HG02798 (cell line): ENCODE measurements at regions not wholly inside any gene's neighbourhood (a gene's known extent, or its start where the extent isn't known, plus 50 kb on each side); places are given as distances from the start of the nearest gene placed in this dataset.
"Not testable (repeated sequence)": the region's sequence is repeated elsewhere in the genome, so short reads cannot be mapped to it uniquely, and the experiment has no call there.

ENCODE experiments used
- ATAC-seq: cut with Tn5 transposase; IDR thresholded peaks from one replicate; pipeline ENCODE4 v1.9.1; 2021; ENCODE audit warnings: mild to moderate bottlenecking; ENCODE audit not compliant: unreplicated experiment, poor library complexity

DNA sequence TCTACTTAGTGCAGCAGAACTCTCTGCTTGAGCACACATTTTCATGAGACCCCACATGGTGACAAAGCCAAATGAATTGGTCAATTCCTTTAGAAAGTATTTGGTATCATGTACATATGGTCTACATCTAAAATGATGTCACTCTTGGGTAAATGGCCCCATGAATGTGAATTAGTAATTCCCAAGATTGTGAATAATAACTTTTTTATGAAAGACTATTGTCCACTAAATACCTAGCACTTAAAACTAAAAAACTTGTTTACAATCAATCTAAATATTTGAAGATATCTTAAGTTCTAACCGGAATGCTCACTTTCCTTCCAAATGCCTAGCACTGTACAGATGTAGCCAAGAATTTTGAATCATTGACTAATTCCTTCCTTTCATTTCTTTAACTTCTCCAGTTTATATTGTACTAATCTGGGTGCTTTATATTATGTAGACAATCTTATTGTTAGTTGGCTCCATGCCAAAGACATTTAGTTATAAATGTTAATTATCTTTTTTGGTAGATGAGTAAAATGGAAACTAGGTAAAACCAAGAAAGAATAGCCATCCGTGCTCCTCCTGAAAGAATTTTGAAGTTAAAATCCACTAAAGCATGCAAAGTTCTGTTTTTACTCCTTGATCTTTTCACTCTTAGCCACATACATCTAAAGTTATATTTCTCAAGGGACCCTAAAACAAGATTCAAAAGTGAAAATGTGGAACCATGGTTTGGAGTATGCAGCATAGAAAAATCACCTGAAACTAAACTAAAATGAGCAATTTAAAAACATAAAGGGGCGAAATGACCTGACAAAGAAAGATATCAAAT, 145.0 kb upstream of the ARHGAP20 start:
- no peak for ATAC-seq

DNA sequence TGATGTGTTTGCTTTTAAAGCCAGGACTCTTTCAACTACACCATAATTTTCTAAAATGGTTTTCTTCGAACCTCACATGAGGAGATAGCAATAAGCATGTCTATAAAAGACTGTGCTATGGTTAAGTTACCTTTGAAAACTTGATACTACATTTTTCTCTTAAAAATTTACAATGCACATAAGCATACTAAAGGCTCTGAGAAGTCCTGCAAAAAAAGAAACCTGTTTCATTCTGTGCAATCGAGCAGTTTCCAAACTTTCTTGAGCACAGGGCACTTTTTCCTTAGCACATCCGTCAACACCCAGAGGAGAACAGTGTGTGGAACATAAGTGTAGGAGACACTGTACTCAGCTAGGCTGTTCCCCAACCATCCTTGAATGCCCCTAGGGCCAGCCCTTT, 144.1 kb upstream of the ARHGAP20 start:
- ATAC-seq, result no peak

DNA sequence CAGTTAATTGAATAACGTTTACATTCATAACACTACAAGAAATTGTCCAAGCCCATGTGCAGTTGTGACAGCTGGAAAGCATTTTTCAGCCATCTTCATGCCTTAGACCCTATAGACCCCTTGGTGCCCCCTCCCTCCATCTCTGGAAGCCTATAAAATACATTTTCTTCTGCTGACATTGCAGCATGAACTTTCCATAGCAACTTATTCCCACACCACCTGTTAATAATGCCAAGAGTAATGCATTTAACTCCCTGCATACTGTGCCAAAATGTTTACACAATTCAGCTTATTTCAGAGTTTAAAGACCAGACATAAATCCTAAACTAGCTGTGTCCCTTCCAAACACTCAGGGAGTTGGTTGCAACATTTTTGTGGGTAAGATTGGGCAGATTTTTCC, 143.0 kb upstream of the ARHGAP20 start:
- ATAC-seq, result no peak

GRCh38 chr11:110852921-110853490, 140.8 kb upstream of the ARHGAP20 start:
- ATAC-seq, result no peak

DNA sequence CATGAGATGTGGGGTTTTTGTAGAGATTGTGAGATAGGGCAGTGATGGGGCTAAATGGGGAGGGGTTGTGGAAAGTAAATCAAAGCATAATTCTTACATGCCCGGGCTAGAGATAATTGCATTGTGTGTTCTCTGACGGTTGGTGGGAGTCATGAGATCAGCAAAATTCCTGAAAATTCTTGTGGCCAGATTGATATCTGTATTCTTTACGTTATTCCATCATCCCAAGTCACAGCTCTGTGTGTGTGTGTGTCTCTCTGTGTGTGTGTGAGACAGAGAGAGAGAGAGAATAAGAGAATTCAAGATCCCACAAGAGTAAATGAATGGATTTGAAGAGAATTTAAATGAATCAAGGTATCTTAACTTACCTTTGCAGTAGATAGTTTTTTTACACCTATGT, 138.6 kb upstream of the ARHGAP20 start:
- no peak for ATAC-seq

DNA sequence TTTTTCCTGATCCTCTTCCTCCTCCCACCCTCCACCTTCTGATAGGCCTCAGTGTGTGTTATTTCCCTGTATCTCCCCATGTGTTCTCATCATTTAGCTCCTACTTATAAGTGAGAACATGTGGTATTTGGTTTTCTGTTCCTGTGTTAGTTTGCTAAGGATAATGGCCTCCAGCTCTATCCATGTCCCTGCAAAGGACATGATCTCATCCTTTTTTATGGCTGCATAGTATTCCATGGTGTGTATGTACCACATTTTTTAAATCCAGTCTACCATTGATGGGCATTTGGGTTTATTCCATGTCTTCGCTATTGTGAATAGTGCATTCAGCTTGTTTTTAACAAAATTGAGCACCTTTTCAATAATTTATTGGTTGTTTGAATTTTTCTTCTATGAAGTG, 130.8 kb upstream of the ARHGAP20 start:
- not testable (repeated sequence) for ATAC-seq

DNA sequence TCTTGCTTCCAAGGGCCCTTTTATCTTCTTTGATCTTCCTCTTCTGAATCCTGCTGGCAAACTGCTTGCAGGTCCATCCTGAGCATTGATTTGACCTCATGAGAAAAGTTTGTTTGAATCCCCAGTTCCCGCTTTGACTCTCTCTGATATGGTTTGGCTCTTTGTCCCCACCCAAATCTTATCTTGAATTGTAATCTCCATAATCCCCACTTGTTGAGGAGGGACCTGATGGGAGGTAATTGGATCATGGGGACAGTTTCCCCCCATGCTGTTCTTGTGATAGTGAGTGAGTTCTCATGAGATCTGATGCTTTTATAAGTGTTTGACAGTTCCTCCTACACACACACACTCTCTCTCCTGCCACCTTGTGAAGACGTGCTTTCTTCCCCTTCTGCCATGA, 126.6 kb upstream of the ARHGAP20 start:
- ATAC-seq, result no peak

DNA sequence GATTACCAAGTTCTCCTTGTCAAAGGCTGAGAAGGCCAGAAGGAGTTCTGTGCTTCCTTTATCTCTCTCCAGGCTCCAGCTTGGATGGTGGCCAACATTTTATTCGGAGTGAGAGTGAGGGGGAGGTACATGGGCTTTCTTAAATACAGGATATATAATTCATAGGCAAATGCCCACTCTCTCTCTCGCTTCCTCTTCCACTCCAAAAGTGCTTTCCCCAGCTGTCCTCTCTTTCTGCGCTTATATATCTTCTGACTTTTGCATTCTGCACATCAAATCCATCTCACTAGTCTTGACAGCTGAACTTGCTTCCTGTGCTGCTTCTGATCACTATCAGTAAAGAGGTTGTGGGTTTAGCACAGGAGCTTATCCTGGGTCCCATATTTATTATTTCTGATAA, 125.4 kb upstream of the ARHGAP20 start:
- no peak for ATAC-seq

DNA sequence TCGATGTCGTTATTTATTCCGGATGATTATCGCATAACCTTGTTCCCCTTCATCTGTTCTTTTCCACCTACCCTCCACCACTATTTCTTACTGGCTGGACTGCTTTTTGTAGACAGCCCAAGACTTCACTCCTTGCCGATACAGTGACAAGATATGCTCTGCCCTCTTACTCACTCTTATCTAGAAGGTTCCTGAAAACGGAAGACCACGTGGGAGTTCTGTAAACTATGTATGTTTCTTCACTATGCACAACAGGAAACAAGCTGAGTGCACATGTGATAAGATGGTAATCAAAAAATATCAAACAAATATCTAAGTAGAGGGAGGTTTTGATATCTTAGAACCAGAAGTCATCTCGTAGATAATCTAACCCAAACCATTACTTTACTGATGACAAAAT, 122.9 kb upstream of the ARHGAP20 start:
- ATAC-seq, result no peak

- ATAC-seq, result no peak
Measured at GRCh38 chr11:110833033-110833484, 120.8 kb upstream of the ARHGAP20 start.

GRCh38 chr11:110832539-110832938, 120.3 kb upstream of the ARHGAP20 start:
- no peak for ATAC-seq

DNA sequence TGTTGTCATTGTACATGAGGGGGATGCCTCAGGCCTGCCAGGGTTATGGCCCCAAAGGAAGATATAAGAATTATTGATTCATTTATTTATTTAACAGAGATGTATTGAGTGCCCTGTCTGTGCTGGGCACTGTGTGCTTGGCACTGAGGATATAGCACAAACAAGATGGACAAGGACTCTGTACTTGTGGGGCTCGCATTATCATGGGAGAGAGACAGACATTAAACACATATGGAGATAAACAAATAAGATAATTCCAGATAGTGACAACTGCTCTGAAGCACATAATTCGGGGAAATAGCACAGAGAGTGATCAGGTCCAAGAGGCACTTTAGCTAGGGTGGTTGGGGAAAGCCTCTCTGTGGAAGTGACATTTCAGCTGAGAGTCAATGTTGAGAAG, 119.8 kb upstream of the ARHGAP20 start:
- no peak for ATAC-seq

- no peak for ATAC-seq
Measured at GRCh38 chr11:110830747-110831146, 118.5 kb upstream of the ARHGAP20 start.

GRCh38 chr11:110830344-110830743, 118.1 kb upstream of the ARHGAP20 start:
- no peak for ATAC-seq

- no peak for ATAC-seq
Measured at GRCh38 chr11:110829873-110830272, 117.6 kb upstream of the ARHGAP20 start.

DNA sequence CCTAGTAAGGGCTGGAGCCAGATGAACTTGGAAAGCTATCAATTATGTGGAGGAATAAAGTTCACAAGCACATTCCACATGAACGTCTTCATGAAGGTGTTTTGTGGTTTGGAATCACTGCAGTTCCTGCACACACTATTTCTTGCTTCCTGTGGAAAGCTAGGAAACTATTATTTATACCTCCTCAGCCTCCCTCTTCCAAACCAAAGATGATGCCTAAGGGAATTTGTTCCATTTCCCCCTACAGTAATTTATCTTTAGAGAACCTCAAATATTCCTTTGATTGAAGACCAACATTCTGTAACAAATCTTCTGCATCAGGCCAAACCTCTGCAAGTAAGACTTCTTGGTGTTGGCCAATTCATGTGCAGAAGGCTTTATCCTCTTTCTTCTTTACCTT, 115.8 kb upstream of the ARHGAP20 start:
- no peak for ATAC-seq

- ATAC-seq, result no peak
Measured at GRCh38 chr11:110827276-110827675, 115.0 kb upstream of the ARHGAP20 start.

DNA sequence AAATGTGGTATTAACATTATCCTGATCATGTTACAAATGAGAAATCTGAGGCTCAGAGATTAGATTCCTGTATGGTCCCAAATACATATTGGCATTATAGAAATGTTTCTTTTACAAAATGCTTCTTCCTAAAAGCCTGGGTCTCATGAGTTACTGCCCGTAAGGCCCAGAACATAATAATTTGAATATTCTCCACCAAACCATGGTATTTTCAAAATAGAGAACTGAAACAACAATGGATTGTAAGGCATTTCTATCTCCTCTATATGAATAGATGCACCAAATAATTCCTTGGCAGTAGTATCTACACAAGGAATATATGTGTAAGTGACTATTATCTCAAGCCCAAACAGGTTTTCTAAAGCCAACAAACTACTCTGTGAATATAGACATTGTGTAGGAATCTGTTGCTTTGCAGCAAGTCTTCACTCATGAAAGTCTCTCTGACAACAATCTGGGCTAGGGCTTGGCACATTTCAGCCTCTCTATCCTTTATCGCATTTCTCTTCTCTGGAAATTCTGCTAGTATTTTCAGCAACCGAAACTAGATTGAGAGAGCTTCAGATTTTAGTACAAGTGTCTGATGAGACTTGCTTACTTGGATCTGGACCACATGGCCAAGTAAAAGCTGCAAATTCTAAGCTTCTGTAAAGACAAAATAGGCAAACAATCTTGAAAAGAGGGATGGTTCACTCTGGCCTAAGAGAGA, 112.8 kb upstream of the ARHGAP20 start:
- no peak for ATAC-seq

- no peak for ATAC-seq
Measured at GRCh38 chr11:110818032-110818687, 105.9 kb upstream of the ARHGAP20 start.

DNA sequence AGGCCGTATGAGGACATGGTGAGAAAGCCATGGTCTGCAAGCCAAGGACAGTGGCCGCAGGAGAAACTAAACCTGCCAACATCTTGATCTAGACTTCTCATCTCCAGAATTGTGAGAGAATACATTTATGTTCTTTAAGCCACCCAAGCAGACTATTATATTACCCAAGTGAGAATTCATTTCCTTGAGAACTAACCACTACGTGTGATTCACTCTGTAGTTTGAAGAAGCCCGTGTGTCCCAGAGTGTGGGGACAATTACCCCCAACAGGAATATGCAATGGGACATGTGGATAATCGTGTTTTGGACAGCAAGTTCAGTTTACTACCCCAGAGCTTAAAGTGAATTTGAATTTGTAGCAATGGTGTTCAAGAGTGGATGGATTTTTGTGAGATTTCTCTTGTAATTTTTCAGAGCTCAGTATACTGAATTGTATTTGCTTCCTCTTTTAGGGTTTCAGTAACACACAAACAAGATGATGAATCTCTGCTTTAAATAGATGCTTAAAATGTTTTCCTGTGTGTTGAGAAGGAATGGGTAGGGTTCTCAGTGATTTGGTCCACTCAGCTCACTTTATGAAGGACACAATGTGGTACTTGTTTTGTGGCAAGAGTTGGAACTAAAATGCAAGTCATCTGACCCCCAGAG, 100.0 kb upstream of the ARHGAP20 start:
- no peak for ATAC-seq
